ENCODE measurements at regions not wholly inside any gene's neighbourhood (a gene's known extent, or its start where the extent isn't known, plus 50 kb on each side); places are given as distances from the start of the nearest gene placed in this dataset.

DNA sequence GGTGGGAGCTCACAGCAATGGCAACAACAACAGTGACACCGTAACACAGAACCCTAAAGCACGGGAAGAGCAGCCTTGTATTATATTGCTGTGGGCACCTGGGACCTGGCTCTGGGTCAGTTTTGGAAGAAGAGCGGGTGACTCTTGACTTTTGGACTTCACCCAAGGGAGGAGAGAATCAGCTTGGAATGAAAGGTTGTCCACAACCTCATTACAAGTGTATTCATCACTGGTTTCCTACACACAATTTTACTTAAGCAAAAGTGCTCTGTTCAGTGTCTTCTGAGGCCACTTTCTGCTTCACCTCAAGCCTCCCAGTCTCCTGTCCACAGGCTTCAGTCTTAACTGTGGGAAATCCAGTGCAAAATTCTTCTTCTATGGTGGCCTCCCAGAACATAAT lies 263.8 kb downstream of the KCNE4 start:
- TF ChIP-seq CTCF (IDR thresholded peaks at IDR 0.05) (no peak), BHLHE40 (IDR thresholded peaks at IDR 0.05; ENCODE audit: low read depth, low read length) (no peak), SMC3 (IDR thresholded peaks at IDR 0.05) (no peak), CHD2 (IDR thresholded peaks at IDR 0.05; ENCODE audit: low read length, partially characterized antibody) (no peak), POLR2A (IDR thresholded peaks at IDR 0.05; ENCODE audit: low read length) (no peak), USF2 (IDR thresholded peaks at IDR 0.05) (no peak)
- TF ChIP-seq, protein P1, sequence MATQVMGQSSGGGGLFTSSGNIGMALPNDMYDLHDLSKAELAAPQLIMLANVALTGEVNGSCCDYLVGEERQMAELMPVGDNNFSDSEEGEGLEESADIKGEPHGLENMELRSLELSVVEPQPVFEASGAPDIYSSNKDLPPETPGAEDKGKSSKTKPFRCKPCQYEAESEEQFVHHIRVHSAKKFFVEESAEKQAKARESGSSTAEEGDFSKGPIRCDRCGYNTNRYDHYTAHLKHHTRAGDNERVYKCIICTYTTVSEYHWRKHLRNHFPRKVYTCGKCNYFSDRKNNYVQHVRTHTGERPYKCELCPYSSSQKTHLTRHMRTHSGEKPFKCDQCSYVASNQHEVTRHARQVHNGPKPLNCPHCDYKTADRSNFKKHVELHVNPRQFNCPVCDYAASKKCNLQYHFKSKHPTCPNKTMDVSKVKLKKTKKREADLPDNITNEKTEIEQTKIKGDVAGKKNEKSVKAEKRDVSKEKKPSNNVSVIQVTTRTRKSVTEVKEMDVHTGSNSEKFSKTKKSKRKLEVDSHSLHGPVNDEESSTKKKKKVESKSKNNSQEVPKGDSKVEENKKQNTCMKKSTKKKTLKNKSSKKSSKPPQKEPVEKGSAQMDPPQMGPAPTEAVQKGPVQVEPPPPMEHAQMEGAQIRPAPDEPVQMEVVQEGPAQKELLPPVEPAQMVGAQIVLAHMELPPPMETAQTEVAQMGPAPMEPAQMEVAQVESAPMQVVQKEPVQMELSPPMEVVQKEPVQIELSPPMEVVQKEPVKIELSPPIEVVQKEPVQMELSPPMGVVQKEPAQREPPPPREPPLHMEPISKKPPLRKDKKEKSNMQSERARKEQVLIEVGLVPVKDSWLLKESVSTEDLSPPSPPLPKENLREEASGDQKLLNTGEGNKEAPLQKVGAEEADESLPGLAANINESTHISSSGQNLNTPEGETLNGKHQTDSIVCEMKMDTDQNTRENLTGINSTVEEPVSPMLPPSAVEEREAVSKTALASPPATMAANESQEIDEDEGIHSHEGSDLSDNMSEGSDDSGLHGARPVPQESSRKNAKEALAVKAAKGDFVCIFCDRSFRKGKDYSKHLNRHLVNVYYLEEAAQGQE (IDR thresholded peaks at IDR 0.05), result no peak
- TF ChIP-seq, protein P2, sequence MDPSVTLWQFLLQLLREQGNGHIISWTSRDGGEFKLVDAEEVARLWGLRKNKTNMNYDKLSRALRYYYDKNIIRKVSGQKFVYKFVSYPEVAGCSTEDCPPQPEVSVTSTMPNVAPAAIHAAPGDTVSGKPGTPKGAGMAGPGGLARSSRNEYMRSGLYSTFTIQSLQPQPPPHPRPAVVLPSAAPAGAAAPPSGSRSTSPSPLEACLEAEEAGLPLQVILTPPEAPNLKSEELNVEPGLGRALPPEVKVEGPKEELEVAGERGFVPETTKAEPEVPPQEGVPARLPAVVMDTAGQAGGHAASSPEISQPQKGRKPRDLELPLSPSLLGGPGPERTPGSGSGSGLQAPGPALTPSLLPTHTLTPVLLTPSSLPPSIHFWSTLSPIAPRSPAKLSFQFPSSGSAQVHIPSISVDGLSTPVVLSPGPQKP (IDR thresholded peaks at IDR 0.05; ENCODE audit: low read depth, low read length), result no peak

All from A549 (cell line).